ENCODE measurements at regions not wholly inside any gene's neighbourhood (a gene's known extent, or its start where the extent isn't known, plus 50 kb on each side); places are given as distances from the start of the nearest gene placed in this dataset.

GRCh38 chr6:156564807-156565149 is 212.4 kb upstream of the ARID1B start:
- H3K79me1 ChIP-seq (ENCODE audit: low read depth in 1 of 2, low read length in 2 of 2), result no peaks in the 10 kb centered on the region
- H3K18ac ChIP-seq (ENCODE audit: low read depth, low read length), result no peak overlapping the region
- no peaks in the 10 kb centered on the region for H3K36me3 ChIP-seq (ENCODE audit: control insufficient read depth, insufficient read depth, low read length)
- dilution Hi-C loops (cut with HindIII; ENCODE audit: low sequenced_read_pairs, unreplicated experiment), result no loop called here
- H2BK20ac ChIP-seq (ENCODE audit: low read depth, low read length), result no peak overlapping the region
- 97% methylated on average over 5 of the region's 10 CpGs; no CpG with 5 or more reads in 1 of the 2 experiments for WGBS, 2 experiments (ENCODE audit: extremely low coverage in 2 of 2, insufficient read length in 1 of 2)
- no peak overlapping the region for H3K14ac ChIP-seq (replicated peaks; ENCODE audit: low read depth, low read length)
- no peak overlapping the region for H3K9ac ChIP-seq (ENCODE audit: low read depth, low read length)
- H4K20me1 ChIP-seq (ENCODE audit: insufficient read depth, low read length), result no peaks in the 10 kb centered on the region
- H3K4me2 ChIP-seq (ENCODE audit: low read depth, low read length), result no peak overlapping the region
- CTCF ChIA-PET, result interaction anchor here (0.6 to 0.7 kb wide), 2 partner anchors 13 to 23 kb away, joined by 3 read pairs; no protein-coding TSS in a partner anchor
- H3K9me3 ChIP-seq (ENCODE audit: control insufficient read depth, insufficient read depth, low read length), result peaks cover 10% of the 10 kb centered on the region
- no peak overlapping the region for H4K91ac ChIP-seq (ENCODE audit: insufficient read depth, low read depth, low read length)
- H3K4me1 ChIP-seq (ENCODE audit: control insufficient read depth, insufficient read depth, low read length), result no peaks in the 10 kb centered on the region
- no peak overlapping the region for H2BK120ac ChIP-seq (ENCODE audit: low read depth, low read length)
- no peak overlapping the region for H3K4me3 ChIP-seq (ENCODE audit: insufficient read depth, low read depth, low read length)
- intact Hi-C loops (cut with micrococcal nuclease), result loop anchor here (1.0 to 10.0 kb wide), 6 partner anchors 122 to 1240 kb away; partner anchors contain the start of gene ARID1B
- in situ Hi-C loops (cut with MboI; ENCODE audit: low sequenced_read_pairs), result loop anchor here (10.0 to 25.0 kb wide), 4 partner anchors 198 to 1227 kb away; no protein-coding TSS in a partner anchor
- POLR2A ChIA-PET (ENCODE audit: unreplicated experiment), result no interaction called here
- no peak overlapping the region for H4K8ac ChIP-seq (ENCODE audit: low read depth in 2 of 2, low read length in 2 of 2)
- H3K4ac ChIP-seq (ENCODE audit: low read depth, low read length), result no peak overlapping the region
- H3K23ac ChIP-seq (ENCODE audit: low read depth, low read length), result no peak overlapping the region
- H2AK9ac ChIP-seq (replicated peaks; ENCODE audit: low read depth, low read length, poor library complexity), result no peak overlapping the region
- H3K56ac ChIP-seq (ENCODE audit: extremely low read depth, insufficient read depth, low read length), result no peak overlapping the region
- H2AK5ac ChIP-seq (ENCODE audit: low read depth, low read length), result no peak overlapping the region
- no TSS peak for BruUV-seq (replicated peaks)
- H3K27ac ChIP-seq (ENCODE audit: insufficient read depth, low read length), result no peak overlapping the region
- H4K5ac ChIP-seq (ENCODE audit: low read depth, low read length), result no peak overlapping the region
- TF ChIP-seq SMC3 (IDR thresholded peaks at IDR 0.05; ENCODE audit: low read depth, low read length) (no peak), RFX5 (IDR thresholded peaks at IDR 0.05; ENCODE audit: low read depth, low read length) (no peak), RAD21 (IDR thresholded peaks at IDR 0.05; ENCODE audit: low read length) (no peak), POLR2A (IDR thresholded peaks at IDR 0.05; ENCODE audit: low read depth, low read length) (no peak), BHLHE40 (IDR thresholded peaks at IDR 0.05; ENCODE audit: low read depth, low read length) (no peak), FOS (IDR thresholded peaks at IDR 0.05; ENCODE audit: low read depth, low read length) (no peak), NFE2L2 (IDR thresholded peaks at IDR 0.05; ENCODE audit: low read depth, low read length) (no peak), CEBPB (IDR thresholded peaks at IDR 0.05; ENCODE audit: low read depth, low read length) (no peak), ELK1 (IDR thresholded peaks at IDR 0.05; ENCODE audit: borderline replicate concordance, low read depth, low read length) (no peak), RCOR1 (IDR thresholded peaks at IDR 0.05; ENCODE audit: insufficient replicate concordance, low read length) (no peak), CHD1 (IDR thresholded peaks at IDR 0.05; ENCODE audit: low read depth, low read length) (no peak)
- TF ChIP-seq, protein P1, sequence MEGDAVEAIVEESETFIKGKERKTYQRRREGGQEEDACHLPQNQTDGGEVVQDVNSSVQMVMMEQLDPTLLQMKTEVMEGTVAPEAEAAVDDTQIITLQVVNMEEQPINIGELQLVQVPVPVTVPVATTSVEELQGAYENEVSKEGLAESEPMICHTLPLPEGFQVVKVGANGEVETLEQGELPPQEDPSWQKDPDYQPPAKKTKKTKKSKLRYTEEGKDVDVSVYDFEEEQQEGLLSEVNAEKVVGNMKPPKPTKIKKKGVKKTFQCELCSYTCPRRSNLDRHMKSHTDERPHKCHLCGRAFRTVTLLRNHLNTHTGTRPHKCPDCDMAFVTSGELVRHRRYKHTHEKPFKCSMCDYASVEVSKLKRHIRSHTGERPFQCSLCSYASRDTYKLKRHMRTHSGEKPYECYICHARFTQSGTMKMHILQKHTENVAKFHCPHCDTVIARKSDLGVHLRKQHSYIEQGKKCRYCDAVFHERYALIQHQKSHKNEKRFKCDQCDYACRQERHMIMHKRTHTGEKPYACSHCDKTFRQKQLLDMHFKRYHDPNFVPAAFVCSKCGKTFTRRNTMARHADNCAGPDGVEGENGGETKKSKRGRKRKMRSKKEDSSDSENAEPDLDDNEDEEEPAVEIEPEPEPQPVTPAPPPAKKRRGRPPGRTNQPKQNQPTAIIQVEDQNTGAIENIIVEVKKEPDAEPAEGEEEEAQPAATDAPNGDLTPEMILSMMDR (conservative IDR thresholded peaks at IDR 0.05; ENCODE audit: low read depth, low read length), result no peak
- TF ChIP-seq, protein P2, sequence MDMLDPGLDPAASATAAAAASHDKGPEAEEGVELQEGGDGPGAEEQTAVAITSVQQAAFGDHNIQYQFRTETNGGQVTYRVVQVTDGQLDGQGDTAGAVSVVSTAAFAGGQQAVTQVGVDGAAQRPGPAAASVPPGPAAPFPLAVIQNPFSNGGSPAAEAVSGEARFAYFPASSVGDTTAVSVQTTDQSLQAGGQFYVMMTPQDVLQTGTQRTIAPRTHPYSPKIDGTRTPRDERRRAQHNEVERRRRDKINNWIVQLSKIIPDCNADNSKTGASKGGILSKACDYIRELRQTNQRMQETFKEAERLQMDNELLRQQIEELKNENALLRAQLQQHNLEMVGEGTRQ (IDR thresholded peaks at IDR 0.05; ENCODE audit: low read depth, low read length), result no peak
- no peaks in the 10 kb centered on the region for H3K9me1 ChIP-seq (ENCODE audit: insufficient read depth, low read length)
- DNase-seq, result no peak
- H2BK5ac ChIP-seq (ENCODE audit: low read depth, low read length, poor library complexity, severe bottlenecking), result no peak overlapping the region
- no peak overlapping the region for H2BK15ac ChIP-seq (ENCODE audit: low read depth, low read length)
- no peak for ATAC-seq (ENCODE audit: low read depth)
- H3K27me3 ChIP-seq (ENCODE audit: control insufficient read depth, insufficient read depth, low read length), result peaks cover 5% of the 10 kb centered on the region
- H2AFZ ChIP-seq (replicated peaks; ENCODE audit: low read length, poor library complexity), result no peak overlapping the region
